HepG2 (cell line): ENCODE measurements at regions not wholly inside any gene's neighbourhood (a gene's known extent, or its start where the extent isn't known, plus 50 kb on each side); places are given as distances from the start of the nearest gene placed in this dataset.

Source experiments
- ATAC-seq: fragments of 200-7000 bp; cut with Tn5 transposase; 3 replicates; pipeline ENCODE4 v1.9.1; 2020; ENCODE audit warnings: mild to moderate bottlenecking, moderate library complexity
- BruUV-seq: library from RNA; stranded (reverse); fragments of 400-500 nt; replicated peaks from 2 replicates; lab custom pipeline; 2021; lab: Mats Ljungman, UMichigan
- CTCF ChIA-PET: fragments of 300-600 bp; formaldehyde crosslinking; extraction: SDS; loops from one replicate; lab custom pipeline; 2021; ENCODE audit warnings: low total read pairs, inconsistent platforms, low intra/inter-chr PET ratio; lab: Yijun Ruan, JAX
- POLR2A ChIA-PET: fragments of 350-600 bp; sonication (Branson Sonifier 250); formaldehyde crosslinking; loops from one replicate; lab custom pipeline; 2020; ENCODE audit warnings: antibody characterized with exemption, inconsistent platforms; lab: Yijun Ruan, JAX
- DNase-seq: peaks from one replicate; pipeline ENCODE4 v3.0.0-alpha.2; 2015; ENCODE audit warnings: low spot score
- FAIRE-seq: peaks from 3 replicates; lab custom pipeline; 2011; peaks lifted over from hg19 to GRCh38; lab: Jason Lieb, UNC
- H2AFZ ChIP-seq: one replicate; pipeline ENCODE4 v1.6.1; 2011; ENCODE audit warnings: low read length, inconsistent platforms
- H3K27ac ChIP-seq: fragments of 300-600 bp; 3 replicates; pipeline ENCODE4 v1.8.0; 2011; ENCODE audit warnings: mixed run types, mild to moderate bottlenecking, mixed read lengths, low read length, inconsistent platforms; ENCODE audit not compliant: insufficient read depth; ENCODE audit errors: extremely low read length
- H3K27me3 ChIP-seq, 2 experiments: fragments of 200-600 bp in 1 of 2; 2 replicates in 1 of 2; 3 replicates in 1 of 2; pipeline versions ENCODE4 v1.6.0 to v1.8.0; 2011; ENCODE audit warnings: low read length in 2 of 2, mild to moderate bottlenecking in 2 of 2, moderate library complexity in 2 of 2, inconsistent platforms in 1 of 2; ENCODE audit not compliant: insufficient read depth in 2 of 2, control insufficient read depth in 1 of 2
- H3K36me3 ChIP-seq, 2 experiments: fragments of 200-600 bp in 1 of 2; replicated peaks in 1 of 2; 2 replicates in 1 of 2; 3 replicates in 1 of 2; pipeline versions ENCODE4 v1.5.1 to v1.8.0; 2011; ENCODE audit warnings: low read length in 2 of 2, inconsistent platforms in 1 of 2; ENCODE audit not compliant: insufficient read depth in 2 of 2, control insufficient read depth in 1 of 2
- H3K4me1 ChIP-seq: 2 replicates; pipeline ENCODE4 v1.5.1; 2012; ENCODE audit warnings: low read length, inconsistent platforms; ENCODE audit not compliant: insufficient read depth
- H3K4me2 ChIP-seq: 2 replicates; pipeline ENCODE4 v1.6.0; 2011; ENCODE audit warnings: low read depth, low read length, inconsistent platforms
- H3K4me3 ChIP-seq, 3 experiments: fragments of 200-600 bp in 1 of 3; sonication (generic), shearing (Covaris generic) in 1 of 3; replicated peaks in 1 of 3; 2 replicates each; pipeline ENCODE4 v1.5.1; 2011 to 2016; ENCODE audit warnings: low read length in 3 of 3, inconsistent platforms in 2 of 3, low read depth in 2 of 3, mild to moderate bottlenecking in 2 of 3, control low read depth in 1 of 3, mixed read lengths in 1 of 3; ENCODE audit not compliant: insufficient read depth in 1 of 3
- H3K79me2 ChIP-seq: one replicate; pipeline ENCODE4 v1.6.1; 2011; ENCODE audit warnings: low read length, inconsistent platforms; ENCODE audit not compliant: insufficient read depth
- H3K9ac ChIP-seq: 2 replicates; pipeline ENCODE4 v1.6.0; 2011; ENCODE audit warnings: mild to moderate bottlenecking, low read depth, low read length, inconsistent platforms; ENCODE audit not compliant: insufficient read depth
- H3K9me3 ChIP-seq: 2 replicates; pipeline ENCODE4 v1.5.1; 2012; ENCODE audit warnings: mild to moderate bottlenecking, low read length
- H4K20me1 ChIP-seq: 2 replicates; pipeline ENCODE4 v1.6.0; 2011; ENCODE audit warnings: inconsistent platforms, mild to moderate bottlenecking, low read length, moderate library complexity; ENCODE audit not compliant: insufficient read depth
- ELF4 ChIP-seq: sonication (generic); formaldehyde crosslinking; IDR thresholded peaks from 2 replicates; pipeline ENCODE4 v1.5.0; 2020; ENCODE audit warnings: missing genetic modification reagents, mild to moderate bottlenecking, moderate library complexity, borderline replicate concordance
- FOXM1 ChIP-seq: sonication (generic); formaldehyde crosslinking; IDR thresholded peaks from 2 replicates; pipeline ENCODE4 v1.5.0; 2020; ENCODE audit warnings: missing genetic modification reagents
- KMT2B ChIP-seq: IDR thresholded peaks from 2 replicates; pipeline ENCODE4 v1.6.1; 2016; ENCODE audit warnings: missing genetic modification reagents, missing compliant biosample characterization
- MAFK ChIP-seq, 2 experiments: IDR thresholded peaks in 1 of 2; conservative IDR thresholded peaks in 1 of 2; 2 replicates each; pipeline ENCODE4 v1.6.1; 2011; ENCODE audit warnings: improper control_type of control experiment in 2 of 2, low read length in 2 of 2
- WGBS: methylation state at CpG from one replicate; pipeline ENCODE4 v1.1.6; 2017; ENCODE audit warnings: low lambda C conversion rate; 5-methylcytosine and 5-hydroxymethylcytosine counted together
- in situ Hi-C: cut with HindIII; loops from 2 replicates; pipeline ENCODE4 v1.10.0; 2017; ENCODE audit warnings: low pct_unique_long_range_greater_than_20kb; ENCODE audit not compliant: extremely low pct_ligation_motif_present
- intact Hi-C: fragments of 100-400 bp; cut with micrococcal nuclease; formaldehyde crosslinking; loops from one replicate; pipeline ENCODE4 v1.10.0; 2022; ENCODE audit not compliant: unreplicated experiment
- TF ChIP-seq, protein P1 (sequence below): sonication (generic); formaldehyde crosslinking; IDR thresholded peaks from 2 replicates; pipeline ENCODE4 v1.4.0; 2020; ENCODE audit warnings: missing genetic modification reagents

DNA sequence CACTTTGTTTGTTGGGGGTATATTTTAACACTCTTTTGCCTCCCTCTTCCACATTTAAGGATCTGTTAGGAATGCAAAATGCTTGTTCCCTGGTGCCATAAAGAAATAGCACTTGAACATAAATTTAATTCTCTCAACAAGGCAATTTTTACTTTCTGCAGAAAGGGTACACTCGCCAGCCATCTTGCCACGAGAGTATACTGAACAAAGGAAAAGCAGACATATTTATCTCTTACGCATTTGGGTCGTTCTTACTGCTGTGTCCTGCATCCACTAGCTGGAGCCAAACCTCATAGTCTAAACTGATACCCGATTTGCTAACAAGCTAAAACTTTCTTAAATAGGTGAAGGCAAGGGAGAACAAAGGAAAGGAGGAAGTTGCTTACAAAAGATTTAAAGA lies 129.5 kb downstream of the B3GNT2 start:
- in situ Hi-C loops = no loop called here
- POLR2A ChIA-PET = no interaction called here
- no peaks in the 10 kb centered on the region for H3K36me3 ChIP-seq
- TF ChIP-seq MAFK (conservative IDR thresholded peaks at IDR 0.05 in 1 of 2, IDR thresholded peaks at IDR 0.05 in 1 of 2; ENCODE audit: low read length in 2 of 2) = no peak
- no peak for TF ChIP-seq ELF4 (CRISPR knock-in tag)
- TF ChIP-seq, protein P1, sequence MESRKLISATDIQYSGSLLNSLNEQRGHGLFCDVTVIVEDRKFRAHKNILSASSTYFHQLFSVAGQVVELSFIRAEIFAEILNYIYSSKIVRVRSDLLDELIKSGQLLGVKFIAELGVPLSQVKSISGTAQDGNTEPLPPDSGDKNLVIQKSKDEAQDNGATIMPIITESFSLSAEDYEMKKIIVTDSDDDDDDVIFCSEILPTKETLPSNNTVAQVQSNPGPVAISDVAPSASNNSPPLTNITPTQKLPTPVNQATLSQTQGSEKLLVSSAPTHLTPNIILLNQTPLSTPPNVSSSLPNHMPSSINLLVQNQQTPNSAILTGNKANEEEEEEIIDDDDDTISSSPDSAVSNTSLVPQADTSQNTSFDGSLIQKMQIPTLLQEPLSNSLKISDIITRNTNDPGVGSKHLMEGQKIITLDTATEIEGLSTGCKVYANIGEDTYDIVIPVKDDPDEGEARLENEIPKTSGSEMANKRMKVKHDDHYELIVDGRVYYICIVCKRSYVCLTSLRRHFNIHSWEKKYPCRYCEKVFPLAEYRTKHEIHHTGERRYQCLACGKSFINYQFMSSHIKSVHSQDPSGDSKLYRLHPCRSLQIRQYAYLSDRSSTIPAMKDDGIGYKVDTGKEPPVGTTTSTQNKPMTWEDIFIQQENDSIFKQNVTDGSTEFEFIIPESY = 0 out of 2 replicates have a peak, but pooled peaks have one; percentile 50
- TF ChIP-seq FOXM1 = no peak
- TF ChIP-seq KMT2B (CRISPR knock-in tag) = no peak
- TF ChIP-seq, all 625 proteins: peak for 1
- whole genome bisulfite sequencing = 26% methylated on average over 5 of the region's 5 CpGs
- Histone ChIP-seq H3K79me2 (no peaks in the 10 kb centered on the region), H3K4me1 (no peaks in the 10 kb centered on the region), H3K4me2 (no peak overlapping the region), H3K4me3 (no peak overlapping the region), H4K20me1 (no peaks in the 10 kb centered on the region), H3K9me3 (no peaks in the 10 kb centered on the region), H3K27me3 (peaks cover 0 to 12% of the 10 kb centered on the region in 2 experiments; a peak in 2 of 5 replicates), H3K9ac (no peak overlapping the region), H3K27ac (no peak overlapping the region), H2AFZ (no peak overlapping the region)
- intact Hi-C loops = no loop called here
- DNase-seq = no peak
- FAIRE-seq = no peak
- CTCF ChIA-PET = no interaction called here
- no TSS peak for BruUV-seq
- no peak for ATAC-seq
